Osteocyte (in vitro differentiated cells): ENCODE measurements at regions not wholly inside any gene's neighbourhood (a gene's known extent, or its start where the extent isn't known, plus 50 kb on each side); places are given as distances from the start of the nearest gene placed in this dataset.

Experiments used
- DNase-seq: peaks from one replicate; pipeline ENCODE4 v3.0.0; 2021; ENCODE audit warnings: mixed read lengths; ENCODE audit not compliant: unreplicated experiment; ENCODE audit errors: extremely low spot score
- H3K27ac Mint-ChIP-seq: one replicate; pipeline ENCODE4 v1.8.0; 2021; ENCODE audit warnings: mild to moderate bottlenecking, mixed read lengths; ENCODE audit not compliant: unreplicated experiment
- H3K27me3 Mint-ChIP-seq: one replicate; pipeline ENCODE4 v1.8.0; 2021; ENCODE audit warnings: mixed read lengths; ENCODE audit not compliant: unreplicated experiment
- H3K36me3 Mint-ChIP-seq: one replicate; pipeline ENCODE4 v1.8.0; 2021; ENCODE audit warnings: mixed read lengths; ENCODE audit not compliant: unreplicated experiment
- H3K4me1 Mint-ChIP-seq: one replicate; pipeline ENCODE4 v1.8.0; 2021; ENCODE audit warnings: mixed read lengths; ENCODE audit not compliant: unreplicated experiment
- H3K4me3 Mint-ChIP-seq: one replicate; pipeline ENCODE4 v1.8.0; 2021; ENCODE audit warnings: mild to moderate bottlenecking, moderate library complexity, mixed read lengths; ENCODE audit not compliant: unreplicated experiment
- H3K9me3 Mint-ChIP-seq: one replicate; pipeline ENCODE4 v1.8.0; 2021; ENCODE audit warnings: mixed read lengths; ENCODE audit not compliant: unreplicated experiment
- CTCF ChIP-seq: fragments of 200-600 bp; sonication (generic); IDR thresholded peaks from 2 replicates; pipeline ENCODE4 v1.5.0; 2021; ENCODE audit warnings: antibody characterized with exemption, mild to moderate bottlenecking, moderate library complexity

- H3K27ac Mint-ChIP-seq, result no peak overlapping the region
- no peak overlapping the region for H3K4me3 Mint-ChIP-seq
- no peaks in the 10 kb centered on the region for H3K27me3 Mint-ChIP-seq
- TF ChIP-seq CTCF, result no peak
- no peak for DNase-seq
- H3K4me1 Mint-ChIP-seq, result no peaks in the 10 kb centered on the region
- peaks cover 26% of the 10 kb centered on the region for H3K9me3 Mint-ChIP-seq
- peaks cover 11% of the 10 kb centered on the region for H3K36me3 Mint-ChIP-seq
Observed at GRCh38 chr5:124420952-124421351, 325.5 kb downstream of the ZNF608 start.

GRCh38 chr5:124419531-124419930, 326.9 kb downstream of the ZNF608 start:
- Mint-ChIP-seq H3K4me3 (no peak overlapping the region), H3K36me3 (peaks cover 3% of the 10 kb centered on the region), H3K9me3 (peaks cover 13% of the 10 kb centered on the region), H3K27me3 (no peaks in the 10 kb centered on the region), H3K4me1 (no peaks in the 10 kb centered on the region), H3K27ac (no peak overlapping the region)
- TF ChIP-seq CTCF, result no peak
- DNase-seq, result no peak

DNA sequence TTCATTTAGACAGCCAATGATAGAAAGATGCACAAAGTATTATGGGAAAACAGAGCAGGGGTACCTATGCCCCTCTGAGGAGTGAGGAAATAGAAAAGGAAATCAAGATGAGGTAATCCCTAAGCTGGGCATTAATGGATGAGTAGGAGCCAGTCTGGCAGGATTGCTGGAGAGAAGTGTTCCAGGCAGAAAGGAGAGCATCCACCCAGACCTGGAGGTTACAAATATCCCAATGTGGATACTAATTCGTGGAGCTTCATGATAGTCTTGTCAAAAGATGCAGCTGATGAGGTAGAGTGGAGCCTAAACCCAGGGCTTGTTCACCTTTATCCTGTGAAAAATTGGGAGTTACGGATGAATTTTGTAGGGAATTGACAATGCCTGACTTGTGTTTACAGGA, 328.0 kb downstream of the ZNF608 start:
- peaks cover 7% of the 10 kb centered on the region for H3K9me3 Mint-ChIP-seq
- no peaks in the 10 kb centered on the region for H3K27me3 Mint-ChIP-seq
- no peak overlapping the region for H3K4me3 Mint-ChIP-seq
- TF ChIP-seq CTCF, result no peak
- no peak for DNase-seq
- H3K27ac Mint-ChIP-seq, result no peak overlapping the region
- H3K36me3 Mint-ChIP-seq, result peaks cover 2% of the 10 kb centered on the region
- no peaks in the 10 kb centered on the region for H3K4me1 Mint-ChIP-seq

- no peak for TF ChIP-seq CTCF
- Mint-ChIP-seq H3K4me3 (no peak overlapping the region), H3K36me3 (peaks cover 2% of the 10 kb centered on the region), H3K4me1 (no peaks in the 10 kb centered on the region), H3K27me3 (no peaks in the 10 kb centered on the region), H3K27ac (no peak overlapping the region), H3K9me3 (peaks cover 3% of the 10 kb centered on the region)
- no peak for DNase-seq
Observed at GRCh38 chr5:124417196-124417595, 329.2 kb downstream of the ZNF608 start.

GRCh38 chr5:124416627-124417026, 329.8 kb downstream of the ZNF608 start:
- no peaks in the 10 kb centered on the region for H3K36me3 Mint-ChIP-seq
- no peaks in the 10 kb centered on the region for H3K4me1 Mint-ChIP-seq
- H3K4me3 Mint-ChIP-seq, result no peak overlapping the region
- no peak overlapping the region for H3K27ac Mint-ChIP-seq
- H3K27me3 Mint-ChIP-seq, result no peaks in the 10 kb centered on the region
- TF ChIP-seq CTCF, result no peak
- DNase-seq, result no peak
- no peaks in the 10 kb centered on the region for H3K9me3 Mint-ChIP-seq
